Activated T-cell treated with anti-CD3 and anti-CD28 coated beads, Interleukin-2, amount 50 U/mL, for 24 hours (primary cell): ENCODE measurements at regions not wholly inside any gene's neighbourhood (a gene's known extent, or its start where the extent isn't known, plus 50 kb on each side); places are given as distances from the start of the nearest gene placed in this dataset.

Source experiments
- DNase-seq: peaks from one replicate; pipeline ENCODE4 v3.0.0-alpha.2; 2020
- H3K27ac Mint-ChIP-seq: 2 replicates; pipeline ENCODE4 v1.8.0; 2020; ENCODE audit warnings: mild to moderate bottlenecking, mixed read lengths
- H3K27me3 Mint-ChIP-seq: 2 replicates; pipeline ENCODE4 v1.8.0; 2020; ENCODE audit warnings: mixed read lengths
- H3K36me3 Mint-ChIP-seq: 2 replicates; pipeline ENCODE4 v1.8.0; 2020; ENCODE audit warnings: low read depth, mixed read lengths
- H3K4me1 Mint-ChIP-seq: 2 replicates; pipeline ENCODE4 v1.8.0; 2020; ENCODE audit warnings: low read depth, mixed read lengths
- H3K4me3 Mint-ChIP-seq: 2 replicates; pipeline ENCODE4 v1.8.0; 2020; ENCODE audit warnings: mild to moderate bottlenecking, moderate library complexity, mixed read lengths
- H3K9me3 Mint-ChIP-seq: 2 replicates; pipeline ENCODE4 v1.8.0; 2020; ENCODE audit warnings: mixed read lengths

DNA sequence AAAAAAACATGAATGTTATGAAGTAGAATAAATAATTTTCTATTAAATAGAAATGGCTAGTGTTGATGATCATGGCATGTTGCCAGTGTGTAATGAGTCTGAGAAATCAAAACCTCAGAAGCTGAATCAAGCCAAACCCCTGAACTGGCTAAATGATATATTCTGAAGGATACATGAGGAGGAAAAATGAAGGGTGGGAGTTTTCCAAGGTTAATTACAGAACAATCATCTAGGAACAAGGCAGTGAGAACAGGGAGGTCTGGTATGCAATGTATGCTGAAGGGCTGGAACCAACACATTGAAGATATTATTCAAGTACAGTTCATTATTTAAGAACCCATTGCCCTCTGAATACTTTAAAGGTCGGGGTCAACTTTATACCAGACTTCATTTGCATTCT is 309.1 kb upstream of the NRIP1 start:
- no peaks in the 10 kb centered on the region for H3K27me3 Mint-ChIP-seq
- H3K9me3 Mint-ChIP-seq: no peaks in the 10 kb centered on the region
- H3K27ac Mint-ChIP-seq: no peak overlapping the region
- DNase-seq: no peak
- no peak overlapping the region for H3K4me3 Mint-ChIP-seq
- H3K36me3 Mint-ChIP-seq: no peaks in the 10 kb centered on the region
- H3K4me1 Mint-ChIP-seq: peaks cover 6% of the 10 kb centered on the region

DNA sequence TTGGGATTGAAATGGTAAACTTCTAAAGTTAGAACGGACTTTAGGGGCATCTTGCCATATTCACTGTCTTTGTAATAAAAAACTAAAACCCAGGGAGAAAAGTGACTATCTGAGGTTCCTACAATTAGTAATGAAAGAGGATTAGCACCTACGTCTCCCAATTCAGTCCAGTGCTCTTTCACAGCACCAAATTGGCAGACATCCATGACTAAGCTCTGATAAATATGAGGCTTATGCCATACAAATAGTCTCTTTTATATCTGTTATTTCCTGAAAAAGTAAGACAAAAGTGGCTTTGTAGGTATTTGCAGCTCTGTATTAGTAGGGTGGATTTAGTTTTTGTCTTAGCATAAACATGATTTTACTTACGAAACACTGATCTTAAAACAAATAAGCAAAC is 315.0 kb upstream of the NRIP1 start:
- Mint-ChIP-seq H3K9me3 (no peaks in the 10 kb centered on the region), H3K4me1 (no peaks in the 10 kb centered on the region), H3K27me3 (no peaks in the 10 kb centered on the region), H3K4me3 (no peak overlapping the region), H3K27ac (no peak overlapping the region), H3K36me3 (no peaks in the 10 kb centered on the region)
- DNase-seq: no peak

DNA sequence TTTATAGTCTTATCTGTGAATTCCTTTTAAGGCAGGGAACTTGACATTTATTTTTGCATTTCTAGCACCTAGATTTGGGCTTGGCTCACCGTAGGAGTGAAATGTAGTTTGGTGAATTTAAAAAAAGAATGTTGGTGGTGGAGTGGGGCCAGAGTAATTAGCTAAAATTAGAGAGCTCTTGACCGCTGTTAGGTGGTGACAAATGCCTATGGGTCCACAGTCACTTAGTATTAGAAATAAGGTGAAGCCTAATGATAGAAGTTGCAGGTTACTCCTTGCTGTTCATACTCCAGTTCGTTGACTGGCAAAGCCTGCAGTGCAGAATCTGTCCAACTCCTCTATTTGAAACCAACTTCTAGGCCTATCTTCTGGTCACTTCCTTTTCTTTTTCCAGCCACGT is 318.8 kb upstream of the NRIP1 start:
- Mint-ChIP-seq H3K9me3 (no peaks in the 10 kb centered on the region), H3K4me1 (no peaks in the 10 kb centered on the region), H3K4me3 (no peak overlapping the region), H3K27me3 (peaks cover 4% of the 10 kb centered on the region), H3K36me3 (no peaks in the 10 kb centered on the region), H3K27ac (no peak overlapping the region)
- DNase-seq: no peak

DNA sequence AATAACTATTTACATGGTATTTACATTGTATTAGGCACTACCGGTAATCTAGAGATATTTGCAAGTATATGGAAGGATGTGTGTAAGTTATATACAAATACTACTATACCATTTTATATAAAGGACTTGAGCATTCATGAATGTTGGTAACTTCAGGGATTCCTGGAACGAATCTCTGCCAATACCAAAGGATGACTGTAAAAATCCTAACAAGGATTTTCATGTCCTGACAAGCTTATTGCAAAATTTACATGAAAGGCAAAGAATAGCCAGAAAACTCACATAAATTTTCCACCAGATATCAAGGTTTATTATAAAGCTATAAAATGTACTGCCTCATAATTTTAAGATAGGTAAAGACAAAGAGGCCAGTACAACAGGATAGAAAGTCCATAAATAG is 325.2 kb upstream of the NRIP1 start:
- peaks cover 4% of the 10 kb centered on the region for H3K27me3 Mint-ChIP-seq
- no peaks in the 10 kb centered on the region for H3K9me3 Mint-ChIP-seq
- no peak for DNase-seq
- no peak overlapping the region for H3K4me3 Mint-ChIP-seq
- no peak overlapping the region for H3K27ac Mint-ChIP-seq
- no peaks in the 10 kb centered on the region for H3K4me1 Mint-ChIP-seq
- no peaks in the 10 kb centered on the region for H3K36me3 Mint-ChIP-seq

DNA sequence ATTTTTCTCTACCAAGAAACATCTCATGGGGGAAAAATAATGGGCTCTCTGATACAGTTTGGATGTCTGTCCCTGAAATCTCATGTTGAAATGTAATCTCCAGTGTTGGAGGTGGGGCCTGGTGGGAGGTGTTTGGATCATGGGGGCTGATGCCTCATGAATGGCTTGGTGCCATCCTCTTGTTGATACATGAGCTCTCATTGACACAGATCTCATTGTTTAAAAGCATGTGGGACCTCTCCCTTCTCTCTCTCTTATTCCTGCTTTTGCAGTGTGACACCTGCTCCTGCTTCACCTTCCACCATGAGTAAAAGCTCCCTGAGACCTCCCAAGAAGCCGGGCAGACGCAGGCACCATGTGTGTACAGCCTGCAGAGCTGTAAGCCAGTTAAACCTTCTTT is 332.5 kb upstream of the NRIP1 start:
- Mint-ChIP-seq H3K27me3 (no peaks in the 10 kb centered on the region), H3K9me3 (no peaks in the 10 kb centered on the region), H3K4me3 (no peak overlapping the region)

DNA sequence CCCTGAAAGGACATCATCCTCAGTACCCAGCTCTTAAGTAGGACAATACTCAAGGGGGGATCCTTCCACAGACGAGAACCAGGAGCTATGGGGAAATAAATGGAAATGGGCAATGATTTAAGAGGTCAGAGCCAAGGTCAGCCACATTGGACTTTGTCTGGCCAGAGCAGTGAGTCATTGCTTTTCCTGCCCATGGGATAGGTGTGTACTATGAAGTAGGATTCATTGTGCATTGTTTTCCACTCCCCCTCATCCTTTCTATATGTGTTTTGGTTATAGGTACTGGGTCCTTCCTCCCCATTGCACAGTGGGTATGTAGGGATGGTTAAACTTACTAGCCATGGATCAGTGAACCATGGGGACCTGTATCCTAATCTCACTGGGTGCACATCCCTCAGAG is 328.9 kb upstream of the USP25 start:
- H3K4me1 Mint-ChIP-seq: no peaks in the 10 kb centered on the region
- H3K9me3 Mint-ChIP-seq: no peaks in the 10 kb centered on the region
- no peaks in the 10 kb centered on the region for H3K27me3 Mint-ChIP-seq
- H3K36me3 Mint-ChIP-seq: no peaks in the 10 kb centered on the region
- H3K27ac Mint-ChIP-seq: no peak overlapping the region
- no peak for DNase-seq
- no peak overlapping the region for H3K4me3 Mint-ChIP-seq

More for the DNA sequence above, 332.5 kb upstream of the NRIP1 start:
- no peaks in the 10 kb centered on the region for H3K36me3 Mint-ChIP-seq
- DNase-seq: no peak
- H3K27ac Mint-ChIP-seq: no peak overlapping the region
- no peaks in the 10 kb centered on the region for H3K4me1 Mint-ChIP-seq

DNA sequence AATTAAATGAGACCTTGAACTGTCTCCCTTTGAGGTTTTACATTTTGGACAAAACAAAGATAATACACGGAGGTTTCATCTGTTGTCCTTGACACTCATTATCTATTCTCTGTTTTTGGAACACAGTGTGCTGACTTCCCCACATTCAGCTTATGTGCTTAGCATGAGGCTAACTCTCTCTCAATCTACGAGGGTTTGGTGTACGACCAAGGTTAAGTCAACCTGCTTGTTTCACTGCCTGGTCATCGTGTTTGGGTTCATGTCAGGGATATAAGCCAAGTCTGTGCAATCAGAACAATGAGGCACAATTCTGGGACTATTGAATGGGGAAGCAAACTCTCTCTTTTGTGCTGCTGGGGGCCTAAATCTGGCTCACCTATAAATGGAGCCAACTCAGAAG is 328.5 kb upstream of the USP25 start:
- H3K27ac Mint-ChIP-seq: no peak overlapping the region
- no peaks in the 10 kb centered on the region for H3K27me3 Mint-ChIP-seq
- no peaks in the 10 kb centered on the region for H3K4me1 Mint-ChIP-seq
- no peak overlapping the region for H3K4me3 Mint-ChIP-seq
- no peaks in the 10 kb centered on the region for H3K36me3 Mint-ChIP-seq
- H3K9me3 Mint-ChIP-seq: no peaks in the 10 kb centered on the region
- DNase-seq: no peak

DNA sequence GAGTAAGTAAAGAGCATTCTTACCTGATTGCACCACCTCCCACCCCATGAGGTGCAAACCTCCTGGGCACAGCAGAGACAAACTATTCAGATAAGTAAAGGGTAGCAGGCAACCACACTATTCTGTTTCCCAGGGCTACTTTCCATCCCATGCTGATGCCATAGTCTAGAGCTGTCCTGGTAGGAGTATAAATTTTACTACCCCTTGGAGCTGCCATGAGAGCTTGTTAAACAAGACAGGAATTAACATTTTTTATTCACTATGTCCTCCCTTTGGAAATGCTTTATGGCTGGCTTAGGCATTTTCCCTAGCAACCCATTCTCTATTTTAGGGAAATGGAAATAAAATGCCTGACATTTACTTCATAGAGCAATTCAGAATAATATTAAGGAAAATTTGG is 324.6 kb upstream of the USP25 start:
- Mint-ChIP-seq H3K27ac (no peak overlapping the region), H3K36me3 (no peaks in the 10 kb centered on the region), H3K27me3 (no peaks in the 10 kb centered on the region), H3K4me1 (no peaks in the 10 kb centered on the region), H3K4me3 (no peak overlapping the region), H3K9me3 (no peaks in the 10 kb centered on the region)
- no peak for DNase-seq

DNA sequence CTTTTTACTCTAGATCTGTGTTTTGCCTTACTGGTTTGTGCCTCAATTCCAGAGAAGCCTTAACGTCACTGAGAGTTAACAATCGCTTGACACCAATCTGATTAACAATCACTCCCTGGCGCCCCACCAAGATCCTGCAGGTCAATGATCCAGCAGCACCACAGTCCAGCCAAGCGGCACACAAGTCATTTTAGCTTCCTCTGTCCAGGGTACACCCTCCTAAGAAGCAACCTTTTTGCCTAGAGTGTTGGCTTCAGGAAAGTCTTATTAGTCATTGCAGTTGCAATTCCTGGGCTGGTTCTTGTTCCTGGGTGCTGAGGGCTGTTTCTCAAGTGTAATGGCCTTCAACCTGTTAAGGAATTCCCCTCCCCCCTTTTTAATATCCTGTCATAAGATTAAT is 323.0 kb upstream of the USP25 start:
- Mint-ChIP-seq H3K36me3 (no peaks in the 10 kb centered on the region), H3K9me3 (peaks cover 6% of the 10 kb centered on the region), H3K27ac (no peak overlapping the region), H3K27me3 (no peaks in the 10 kb centered on the region), H3K4me1 (no peaks in the 10 kb centered on the region), H3K4me3 (no peak overlapping the region)
- no peak for DNase-seq

DNA sequence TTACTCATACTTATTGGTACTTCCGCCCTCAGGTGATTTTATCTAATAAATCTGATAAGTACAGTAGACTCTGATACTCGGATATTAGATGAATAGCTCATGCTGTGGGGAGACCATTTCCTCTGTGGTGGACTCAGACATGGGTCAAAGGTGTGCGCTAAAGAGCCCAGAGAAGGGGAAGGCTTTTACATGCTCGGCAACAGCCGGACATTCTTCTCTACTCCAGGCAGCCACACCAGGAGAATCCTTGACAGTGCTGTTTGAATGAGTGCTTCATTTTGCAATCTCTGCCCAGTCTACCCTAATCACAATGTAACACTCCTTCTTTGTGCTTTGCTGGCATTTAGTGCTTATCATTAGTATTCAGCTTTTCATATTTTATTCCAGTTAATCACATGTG is 322.2 kb upstream of the USP25 start:
- no peaks in the 10 kb centered on the region for H3K27me3 Mint-ChIP-seq
- no peak for DNase-seq
- peaks cover 8% of the 10 kb centered on the region for H3K9me3 Mint-ChIP-seq
- H3K27ac Mint-ChIP-seq: no peak overlapping the region
- H3K36me3 Mint-ChIP-seq: no peaks in the 10 kb centered on the region
- no peaks in the 10 kb centered on the region for H3K4me1 Mint-ChIP-seq
- no peak overlapping the region for H3K4me3 Mint-ChIP-seq

DNA sequence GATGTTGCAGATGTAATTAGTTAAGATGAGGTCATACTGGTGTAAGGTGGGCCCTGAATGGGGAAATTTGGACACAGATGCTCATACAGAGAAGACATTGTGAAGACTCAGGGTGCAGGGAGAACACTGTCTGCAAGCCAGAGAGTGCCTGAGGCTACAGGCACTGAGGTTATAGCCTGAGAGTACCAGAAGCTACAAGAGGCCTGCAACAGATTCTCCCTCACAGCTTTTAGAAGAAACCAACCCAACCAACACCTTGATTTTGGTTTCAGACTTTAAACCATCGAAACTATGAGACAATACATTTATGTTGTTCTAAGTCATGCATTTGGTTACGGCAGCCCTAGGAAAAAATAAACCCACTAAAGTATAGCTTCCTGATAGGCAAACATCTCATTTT is 321.7 kb upstream of the USP25 start:
- no peak overlapping the region for H3K4me3 Mint-ChIP-seq
- peaks cover 8% of the 10 kb centered on the region for H3K9me3 Mint-ChIP-seq
- no peaks in the 10 kb centered on the region for H3K36me3 Mint-ChIP-seq
- no peak for DNase-seq
- H3K27me3 Mint-ChIP-seq: no peaks in the 10 kb centered on the region
- no peak overlapping the region for H3K27ac Mint-ChIP-seq
- no peaks in the 10 kb centered on the region for H3K4me1 Mint-ChIP-seq

DNA sequence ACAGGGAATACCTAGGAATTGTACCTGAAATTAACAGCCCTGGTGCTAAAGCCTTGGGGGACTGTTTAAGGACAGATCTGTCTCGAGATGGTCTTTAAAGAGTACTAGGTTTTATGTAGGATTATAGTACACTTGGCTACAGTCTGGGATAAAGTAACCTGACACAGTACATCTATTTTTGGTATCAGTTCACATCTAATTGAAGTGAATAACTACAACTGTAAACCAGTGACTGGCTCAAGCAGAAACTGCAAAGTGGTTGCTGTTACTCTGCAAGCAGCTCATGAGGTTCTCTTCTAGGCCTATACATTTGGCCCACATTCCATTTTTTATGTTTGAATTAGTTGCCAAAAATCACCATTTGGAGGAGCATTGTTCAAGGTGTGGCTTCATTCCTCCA is 320.8 kb upstream of the USP25 start:
- no peak overlapping the region for H3K27ac Mint-ChIP-seq
- peaks cover 1% of the 10 kb centered on the region for H3K4me1 Mint-ChIP-seq
- H3K36me3 Mint-ChIP-seq: no peaks in the 10 kb centered on the region
- peaks cover 8% of the 10 kb centered on the region for H3K9me3 Mint-ChIP-seq
- DNase-seq: no peak
- H3K27me3 Mint-ChIP-seq: no peaks in the 10 kb centered on the region
- H3K4me3 Mint-ChIP-seq: no peak overlapping the region

DNA sequence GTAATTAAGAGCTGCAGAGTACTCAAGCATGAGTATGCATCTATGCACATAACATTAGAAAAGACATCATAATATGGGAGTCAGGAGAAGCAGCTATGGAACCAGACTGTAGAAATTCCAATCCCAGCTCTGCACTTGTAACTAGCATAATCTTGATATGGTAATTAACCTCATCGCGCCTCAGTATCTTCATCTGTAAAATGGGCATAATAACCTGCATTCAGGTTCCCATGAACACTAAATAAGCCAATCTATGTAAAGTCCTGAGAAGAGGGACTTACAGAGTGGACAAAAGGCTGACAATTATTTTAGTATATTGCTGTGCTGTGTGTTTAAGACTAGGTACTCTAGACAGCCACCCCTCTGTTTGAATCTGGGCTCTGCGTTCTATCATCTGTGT is 318.9 kb upstream of the USP25 start:
- Mint-ChIP-seq H3K27me3 (no peaks in the 10 kb centered on the region), H3K36me3 (no peaks in the 10 kb centered on the region), H3K4me1 (peaks cover 2% of the 10 kb centered on the region), H3K4me3 (no peak overlapping the region), H3K9me3 (peaks cover 8% of the 10 kb centered on the region), H3K27ac (no peak overlapping the region)
- DNase-seq: no peak

DNA sequence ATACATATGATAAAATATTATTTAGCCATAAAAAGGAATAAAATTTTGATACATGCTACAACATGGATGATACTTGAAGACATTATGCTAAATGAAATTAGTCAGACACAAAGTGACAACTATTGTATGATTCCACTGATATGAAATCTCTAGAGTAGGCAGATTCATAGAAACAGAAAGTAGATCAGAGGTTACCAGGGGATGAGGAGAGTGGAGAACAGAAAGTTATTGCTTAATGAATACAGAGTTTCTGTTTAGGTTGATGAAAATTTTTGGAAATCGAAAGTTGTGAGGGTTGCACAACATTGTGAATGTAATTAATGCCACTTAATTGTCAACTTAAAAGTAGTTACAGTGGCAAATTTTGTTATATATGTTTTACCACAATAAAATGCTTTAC is 315.7 kb upstream of the USP25 start:
- Mint-ChIP-seq H3K27me3 (no peaks in the 10 kb centered on the region), H3K4me3 (no peak overlapping the region), H3K9me3 (peaks cover 8% of the 10 kb centered on the region), H3K36me3 (no peaks in the 10 kb centered on the region), H3K4me1 (peaks cover 2% of the 10 kb centered on the region), H3K27ac (no peak overlapping the region)
- no peak for DNase-seq

DNA sequence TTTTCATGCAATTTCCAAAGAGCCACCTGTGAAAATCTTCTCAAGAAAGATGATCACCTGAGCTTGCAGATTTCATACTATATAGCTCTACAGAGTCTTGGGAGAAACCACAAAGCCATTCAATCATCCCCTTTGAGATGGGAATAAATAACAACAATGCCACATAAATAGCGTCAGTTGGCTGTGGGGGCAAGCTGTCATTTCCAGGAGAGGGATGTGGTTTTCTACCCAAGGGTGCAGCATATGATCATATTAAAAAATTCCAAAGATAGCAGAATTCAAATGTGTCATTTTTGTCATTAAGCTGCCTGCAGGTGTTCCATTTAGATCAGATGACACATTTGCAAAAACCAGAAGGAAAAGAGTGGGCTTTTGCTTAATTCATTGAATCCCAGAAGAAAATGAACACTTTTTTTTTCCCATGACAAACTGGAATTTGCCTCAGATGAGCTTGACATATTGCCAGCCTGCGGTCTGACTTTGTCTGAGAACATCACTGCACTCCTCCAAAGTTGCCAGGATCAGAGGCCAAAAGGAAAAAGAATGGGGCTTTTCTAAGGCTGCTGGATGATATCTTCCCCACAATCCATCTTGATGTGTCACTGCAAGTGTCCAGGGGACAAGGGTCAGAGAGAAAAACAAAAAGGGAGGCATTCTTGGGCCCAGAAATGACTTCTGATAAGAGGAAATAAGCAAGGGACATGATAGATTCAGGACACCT is 314.1 kb upstream of the USP25 start:
- Mint-ChIP-seq H3K27ac (no peak overlapping the region), H3K4me1 (peaks cover 2% of the 10 kb centered on the region), H3K4me3 (no peak overlapping the region), H3K36me3 (no peaks in the 10 kb centered on the region), H3K9me3 (peaks cover 8% of the 10 kb centered on the region), H3K27me3 (no peaks in the 10 kb centered on the region)
- DNase-seq: no peak

DNA sequence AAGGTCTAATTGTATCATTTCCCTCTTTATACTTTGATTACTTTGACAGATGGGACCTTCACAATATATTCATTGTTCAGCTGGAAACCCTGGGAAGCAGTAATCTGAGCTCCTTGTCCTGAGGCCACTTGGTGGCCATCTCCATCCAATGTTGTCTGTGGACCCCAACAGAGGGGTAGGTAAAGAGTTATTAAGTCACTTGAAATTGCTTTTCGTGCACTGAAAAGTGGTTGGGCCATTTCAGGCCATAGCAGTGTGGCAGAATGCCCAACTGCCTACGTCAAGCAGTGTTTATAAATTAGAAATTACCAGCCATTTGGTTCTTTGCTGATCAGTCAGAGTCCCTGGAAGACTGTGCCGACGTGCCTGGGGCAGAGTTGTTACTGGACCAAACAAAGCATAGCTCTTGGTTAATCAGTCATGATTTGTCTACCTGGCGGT is 308.3 kb upstream of the USP25 start:
- no peak overlapping the region for H3K27ac Mint-ChIP-seq
- H3K4me3 Mint-ChIP-seq: no peak overlapping the region
- no peaks in the 10 kb centered on the region for H3K9me3 Mint-ChIP-seq
- no peaks in the 10 kb centered on the region for H3K27me3 Mint-ChIP-seq
- no peaks in the 10 kb centered on the region for H3K36me3 Mint-ChIP-seq
- DNase-seq: no peak
- H3K4me1 Mint-ChIP-seq: peaks cover 33% of the 10 kb centered on the region
